ENCODE measurements at regions not wholly inside any gene's neighbourhood (a gene's known extent, or its start where the extent isn't known, plus 50 kb on each side); places are given as distances from the start of the nearest gene placed in this dataset.
"Not testable (repeated sequence)": the region's sequence is repeated elsewhere in the genome, so short reads cannot be mapped to it uniquely, and the experiment has no call there.

DNA sequence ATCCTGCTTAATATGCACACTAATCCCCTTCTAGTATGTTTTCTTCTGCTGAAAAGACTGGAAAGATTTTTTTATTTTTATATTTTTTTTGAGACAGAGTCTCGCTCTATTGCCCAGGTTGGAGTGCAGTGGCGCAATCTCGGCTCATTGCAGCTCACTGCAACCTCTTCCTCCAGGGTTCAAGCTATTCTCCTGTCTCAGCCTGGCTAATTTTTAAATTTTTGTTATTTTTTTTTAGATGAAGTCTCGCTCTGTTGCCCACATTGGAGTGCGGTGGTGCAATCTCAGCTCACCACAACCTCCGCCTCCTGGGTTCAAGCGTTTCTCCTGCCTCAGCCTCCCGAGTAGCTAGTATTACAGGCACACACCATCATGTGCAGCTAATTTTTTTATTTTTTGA, 1261.4 kb upstream of the ADGRL2 start:
- TF ChIP-seq, protein P1, sequence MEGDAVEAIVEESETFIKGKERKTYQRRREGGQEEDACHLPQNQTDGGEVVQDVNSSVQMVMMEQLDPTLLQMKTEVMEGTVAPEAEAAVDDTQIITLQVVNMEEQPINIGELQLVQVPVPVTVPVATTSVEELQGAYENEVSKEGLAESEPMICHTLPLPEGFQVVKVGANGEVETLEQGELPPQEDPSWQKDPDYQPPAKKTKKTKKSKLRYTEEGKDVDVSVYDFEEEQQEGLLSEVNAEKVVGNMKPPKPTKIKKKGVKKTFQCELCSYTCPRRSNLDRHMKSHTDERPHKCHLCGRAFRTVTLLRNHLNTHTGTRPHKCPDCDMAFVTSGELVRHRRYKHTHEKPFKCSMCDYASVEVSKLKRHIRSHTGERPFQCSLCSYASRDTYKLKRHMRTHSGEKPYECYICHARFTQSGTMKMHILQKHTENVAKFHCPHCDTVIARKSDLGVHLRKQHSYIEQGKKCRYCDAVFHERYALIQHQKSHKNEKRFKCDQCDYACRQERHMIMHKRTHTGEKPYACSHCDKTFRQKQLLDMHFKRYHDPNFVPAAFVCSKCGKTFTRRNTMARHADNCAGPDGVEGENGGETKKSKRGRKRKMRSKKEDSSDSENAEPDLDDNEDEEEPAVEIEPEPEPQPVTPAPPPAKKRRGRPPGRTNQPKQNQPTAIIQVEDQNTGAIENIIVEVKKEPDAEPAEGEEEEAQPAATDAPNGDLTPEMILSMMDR (IDR thresholded peaks at IDR 0.05) = not testable (repeated sequence)
- not testable (repeated sequence) for TF ChIP-seq POLR2AphosphoS5 (IDR thresholded peaks at IDR 0.05); POLR2A (IDR thresholded peaks at IDR 0.05; ENCODE audit: low read depth)
